ENCODE measurements at regions not wholly inside any gene's neighbourhood (a gene's known extent, or its start where the extent isn't known, plus 50 kb on each side); places are given as distances from the start of the nearest gene placed in this dataset.

GRCh38 chr10:105647354-105647753 lies 1006.3 kb downstream of the SORCS3 start:
- Histone ChIP-seq H3K4me3 (replicated peaks in 1 of 3; ENCODE audit: insufficient read depth in 1 of 3, low read depth in 1 of 3, low read length in 3 of 3) (no peak overlapping the region), H3K27ac (ENCODE audit: insufficient read depth, low read depth, low read length) (no peak overlapping the region), H3K4me2 (ENCODE audit: insufficient read depth, low read length) (no peak overlapping the region), H3K27me3 (ENCODE audit: control insufficient read depth in 2 of 2, insufficient read depth in 2 of 2, low read length in 2 of 2) (no peaks in the 10 kb centered on the region), H3K9me3 (replicated peaks; ENCODE audit: control insufficient read depth, insufficient read depth, low read length) (peaks cover 2% of the 10 kb centered on the region), H3K36me3 (ENCODE audit: control insufficient read depth in 2 of 2, extremely low read depth in 1 of 2, insufficient read depth in 2 of 2, low read length in 2 of 2) (no peaks in the 10 kb centered on the region), H4K20me1 (replicated peaks; ENCODE audit: control insufficient read depth, extremely low read depth, insufficient read depth, low read length) (no peaks in the 10 kb centered on the region), H3K9me1 (replicated peaks; ENCODE audit: control insufficient read depth, extremely low read depth, insufficient read depth, low read length) (no peaks in the 10 kb centered on the region), H3K79me2 (ENCODE audit: control insufficient read depth, insufficient read depth, low read length) (no peaks in the 10 kb centered on the region), H3K4me1 (ENCODE audit: control insufficient read depth, extremely low read depth, insufficient read depth, low read length) (no peaks in the 10 kb centered on the region), H3K9ac (replicated peaks; ENCODE audit: extremely low read depth, insufficient read depth, low read length) (no peak overlapping the region), H2AFZ (ENCODE audit: low read depth, low read length) (no peak overlapping the region)
- ChIA-PET POLR2A (no interaction called here), CTCF (no interaction called here)
- FAIRE-seq (no peak), DNase-seq (ENCODE audit: low read depth, low spot score) (no peak)
- no TSS peak for BruUV-seq (replicated peaks)
- TF ChIP-seq GATA2 (IDR thresholded peaks at IDR 0.05; ENCODE audit: insufficient read depth, insufficient read length, low read depth, low read length) (no peak), MYC (IDR thresholded peaks at IDR 0.05; ENCODE audit: low read depth, low read length) (no peak), EZH2 (IDR thresholded peaks at IDR 0.05; ENCODE audit: borderline replicate concordance, low read depth, low read length, severe bottlenecking) (no peak), POLR2AphosphoS5 (IDR thresholded peaks at IDR 0.05; ENCODE audit: insufficient read depth, low read depth, low read length) (no peak), CTCF (IDR thresholded peaks at IDR 0.05; ENCODE audit: extremely low read depth in 1 of 2, insufficient read depth in 1 of 2, low read depth in 1 of 2, low read length in 2 of 2) (no peak), POLR2A (IDR thresholded peaks at IDR 0.05; ENCODE audit: low read depth, low read length) (no peak), JUN (IDR thresholded peaks at IDR 0.05; ENCODE audit: borderline replicate concordance, insufficient read depth, insufficient read length, low read depth) (no peak), FOS (IDR thresholded peaks at IDR 0.05; ENCODE audit: borderline replicate concordance, insufficient read depth, low read length) (no peak), MAX (IDR thresholded peaks at IDR 0.05; ENCODE audit: insufficient read depth, insufficient read length) (no peak)
- dilution Hi-C loops (cut with MboI; ENCODE audit: extremely low pct_ligation_motif_present, low sequenced_read_pairs): no loop called here
- intact Hi-C loops (cut with micrococcal nuclease): no loop called here

Measured in endothelial cell of umbilical vein (primary cell).